AG09309 (cell line): ENCODE measurements at regions not wholly inside any gene's neighbourhood (a gene's known extent, or its start where the extent isn't known, plus 50 kb on each side); places are given as distances from the start of the nearest gene placed in this dataset.

Experiments
- DNase-seq: peaks from one replicate; pipeline ENCODE4 v3.0.0-alpha.2; 2010; ENCODE audit warnings: low read depth
- H3K4me3 ChIP-seq: 2 replicates; pipeline ENCODE4 v1.5.1; 2011; ENCODE audit warnings: mild to moderate bottlenecking, low read depth, low read length, moderate library complexity; ENCODE audit not compliant: control insufficient read depth
- TF ChIP-seq, protein P1 (sequence below): IDR thresholded peaks from 2 replicates; pipeline ENCODE4 v1.5.1; 2011; ENCODE audit warnings: mild to moderate bottlenecking, low read depth, low read length, inconsistent platforms; ENCODE audit not compliant: insufficient read depth, control insufficient read depth; ENCODE audit errors: missing control alignments

DNA sequence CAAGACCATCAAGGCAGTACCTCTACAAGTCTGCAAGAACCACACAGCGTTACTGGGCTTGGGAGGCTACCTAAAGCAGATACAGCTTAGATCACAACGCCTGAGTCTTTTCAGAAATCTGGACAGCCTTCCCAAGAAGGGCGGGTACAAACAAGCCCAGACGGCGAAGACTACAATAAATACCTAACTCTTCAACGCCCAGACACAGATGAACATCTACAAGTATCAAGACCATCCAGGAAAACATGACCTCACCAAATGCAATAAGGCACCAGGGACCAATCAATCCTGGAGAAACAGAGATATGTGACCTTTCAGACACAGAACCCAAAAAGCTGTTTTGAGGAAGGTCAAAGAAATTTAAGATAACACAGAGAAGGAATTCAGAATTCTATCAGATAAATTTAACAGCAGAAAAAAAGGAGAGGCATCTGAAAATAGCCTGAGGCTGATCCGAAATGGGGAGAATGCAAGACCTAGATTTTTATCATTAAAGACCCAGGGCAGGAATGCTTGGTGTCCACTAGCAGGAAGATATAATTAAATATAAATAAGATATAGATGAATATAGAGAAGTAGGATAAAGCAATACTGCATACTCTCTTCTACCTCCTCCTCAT is 131.7 kb upstream of the COL21A1 start:
- TF ChIP-seq, protein P1, sequence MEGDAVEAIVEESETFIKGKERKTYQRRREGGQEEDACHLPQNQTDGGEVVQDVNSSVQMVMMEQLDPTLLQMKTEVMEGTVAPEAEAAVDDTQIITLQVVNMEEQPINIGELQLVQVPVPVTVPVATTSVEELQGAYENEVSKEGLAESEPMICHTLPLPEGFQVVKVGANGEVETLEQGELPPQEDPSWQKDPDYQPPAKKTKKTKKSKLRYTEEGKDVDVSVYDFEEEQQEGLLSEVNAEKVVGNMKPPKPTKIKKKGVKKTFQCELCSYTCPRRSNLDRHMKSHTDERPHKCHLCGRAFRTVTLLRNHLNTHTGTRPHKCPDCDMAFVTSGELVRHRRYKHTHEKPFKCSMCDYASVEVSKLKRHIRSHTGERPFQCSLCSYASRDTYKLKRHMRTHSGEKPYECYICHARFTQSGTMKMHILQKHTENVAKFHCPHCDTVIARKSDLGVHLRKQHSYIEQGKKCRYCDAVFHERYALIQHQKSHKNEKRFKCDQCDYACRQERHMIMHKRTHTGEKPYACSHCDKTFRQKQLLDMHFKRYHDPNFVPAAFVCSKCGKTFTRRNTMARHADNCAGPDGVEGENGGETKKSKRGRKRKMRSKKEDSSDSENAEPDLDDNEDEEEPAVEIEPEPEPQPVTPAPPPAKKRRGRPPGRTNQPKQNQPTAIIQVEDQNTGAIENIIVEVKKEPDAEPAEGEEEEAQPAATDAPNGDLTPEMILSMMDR, result no peak
- DNase-seq, result no peak
- no peak overlapping the region for H3K4me3 ChIP-seq

DNA sequence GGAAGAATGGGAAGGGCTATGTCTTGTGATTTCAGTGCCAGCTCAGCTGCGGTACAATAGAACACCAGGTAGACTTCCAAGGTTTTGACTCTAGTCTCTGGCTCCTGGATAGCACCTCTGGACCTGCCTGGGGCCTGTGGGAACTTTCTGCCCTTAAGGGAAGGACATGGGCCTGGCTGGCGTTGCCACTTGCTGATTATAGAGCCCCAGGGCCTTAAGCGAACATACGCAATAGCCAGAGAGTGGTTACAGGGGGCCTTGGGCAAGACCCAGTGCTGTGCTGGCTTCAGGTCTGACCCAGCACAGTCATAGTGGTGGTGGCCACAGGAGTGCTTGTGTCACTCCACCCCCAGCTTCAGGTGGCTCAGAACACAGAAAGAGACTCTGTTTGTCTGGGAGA is 131.1 kb upstream of the COL21A1 start:
- DNase-seq, result no peak
- H3K4me3 ChIP-seq, result no peak overlapping the region
- TF ChIP-seq, protein P1, result no peak

GRCh38 chr6:56377295-56377694 is 129.9 kb upstream of the COL21A1 start:
- no peak overlapping the region for H3K4me3 ChIP-seq
- TF ChIP-seq, protein P1, result no peak
- no peak for DNase-seq

- TF ChIP-seq, protein P1, result no peak
Measured at GRCh38 chr6:56375806-56376205, 128.4 kb upstream of the COL21A1 start.

GRCh38 chr6:56374841-56375369 is 127.5 kb upstream of the COL21A1 start:
- peak; percentile 27 for DNase-seq
- TF ChIP-seq, protein P1, result no peak
- H3K4me3 ChIP-seq, result no peak overlapping the region

More at GRCh38 chr6:56375806-56376205, 128.4 kb upstream of the COL21A1 start:
- no peak overlapping the region for H3K4me3 ChIP-seq
- DNase-seq, result no peak

DNA sequence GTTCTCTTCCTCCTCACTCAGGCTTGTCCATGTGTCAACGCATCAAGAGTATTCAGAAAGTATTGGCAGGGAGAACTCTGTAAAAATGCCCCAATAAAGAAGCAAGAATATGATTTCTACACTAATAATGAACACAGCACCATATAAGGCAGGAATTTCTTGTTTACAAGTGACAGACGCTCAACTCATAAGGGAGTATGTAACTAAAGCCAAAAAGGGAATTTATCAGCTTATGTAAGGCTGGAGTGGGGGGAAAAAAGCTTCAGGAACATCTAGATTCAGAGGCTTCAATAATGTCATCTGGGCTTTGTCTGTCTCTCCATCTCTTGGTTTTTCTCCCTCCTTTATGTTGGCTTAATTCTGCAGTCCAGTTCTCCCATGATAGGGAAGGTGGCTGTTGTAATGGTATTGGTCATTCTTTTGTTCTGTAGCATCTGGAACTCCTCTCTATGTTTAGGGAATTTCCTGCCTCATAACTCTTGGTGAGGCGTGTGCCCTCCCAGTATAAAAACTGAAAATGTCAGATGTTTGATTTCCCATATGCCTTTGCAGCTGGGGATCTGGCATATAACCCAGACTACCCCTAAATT is 125.1 kb upstream of the COL21A1 start:
- no peak for DNase-seq
- TF ChIP-seq, protein P1, result no peak
- no peak overlapping the region for H3K4me3 ChIP-seq
